GM21786 (cell line): ENCODE measurements at regions not wholly inside any gene's neighbourhood (a gene's known extent, or its start where the extent isn't known, plus 50 kb on each side); places are given as distances from the start of the nearest gene placed in this dataset.

Source experiments
- ATAC-seq: cut with Tn5 transposase; IDR thresholded peaks from one replicate; pipeline ENCODE4 v1.9.1; 2021; ENCODE audit not compliant: unreplicated experiment

GRCh38 chr2:149827585-149828126 is 240.1 kb upstream of the MMADHC start:
- no peak for ATAC-seq

- ATAC-seq = no peak
These were observed 239.0 kb upstream of the MMADHC start for GRCh38 chr2:149826471-149827125.

- no peak for ATAC-seq
These were observed 237.9 kb upstream of the MMADHC start for GRCh38 chr2:149825473-149825872.

GRCh38 chr2:149824136-149824535 is 236.6 kb upstream of the MMADHC start:
- ATAC-seq = no peak

- ATAC-seq = no peak
These were observed 231.9 kb upstream of the MMADHC start for GRCh38 chr2:149819356-149819957.

DNA sequence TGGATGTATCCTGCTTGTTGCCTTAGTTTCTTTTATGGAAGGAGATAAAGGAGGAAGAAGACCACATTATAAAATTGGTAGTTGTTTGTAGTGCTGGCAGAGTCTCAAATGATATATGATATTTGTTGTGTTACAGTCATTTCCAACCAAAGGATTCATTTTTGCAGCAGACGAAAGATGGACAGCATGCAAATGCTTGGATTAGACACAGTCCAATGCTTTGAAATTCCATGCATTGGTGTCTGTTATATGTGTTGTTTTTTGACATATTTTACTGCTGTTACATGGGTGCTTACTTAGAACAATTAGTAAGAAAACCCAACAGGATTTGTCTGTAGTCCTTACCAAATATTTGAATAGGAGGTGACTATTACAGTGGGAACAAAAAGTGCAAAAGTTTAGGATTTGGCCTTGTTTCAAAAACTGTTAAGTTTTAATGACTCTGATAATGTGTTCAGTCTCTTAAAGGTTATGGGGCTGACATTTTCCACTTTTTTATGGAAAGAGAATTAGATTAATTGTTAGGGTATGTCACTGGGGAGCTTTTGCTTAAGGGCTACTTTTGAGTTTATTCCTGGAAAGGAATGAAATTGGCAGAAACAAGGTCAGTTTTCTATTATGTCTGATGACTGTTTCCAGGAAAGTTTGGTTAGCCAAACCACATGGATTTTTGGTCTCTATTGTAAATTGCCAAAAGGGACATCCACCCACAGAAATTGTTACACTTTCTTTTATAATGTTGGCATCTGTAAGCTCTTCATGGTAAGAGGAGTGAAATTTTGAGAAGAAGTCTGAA is 229.4 kb upstream of the MMADHC start:
- no peak for ATAC-seq

DNA sequence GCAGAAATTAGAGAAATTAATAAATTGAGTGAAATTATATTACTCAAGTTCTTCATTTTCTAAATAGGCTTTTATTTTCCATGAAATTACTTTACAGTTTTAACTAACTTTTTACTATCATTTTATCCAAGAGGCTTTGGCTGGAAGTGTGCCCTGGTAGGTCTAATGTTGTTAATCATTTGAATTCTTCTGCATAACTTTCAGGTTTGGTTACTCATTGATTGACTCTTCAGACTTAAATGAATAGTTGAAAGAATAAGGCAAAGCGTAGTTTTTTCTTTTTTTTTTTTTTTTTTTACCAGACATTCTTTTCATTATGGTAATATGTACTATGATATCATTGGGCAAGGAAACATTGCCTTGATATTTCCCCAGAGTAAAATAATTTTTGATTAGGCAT is 228.4 kb upstream of the MMADHC start:
- ATAC-seq = no peak

DNA sequence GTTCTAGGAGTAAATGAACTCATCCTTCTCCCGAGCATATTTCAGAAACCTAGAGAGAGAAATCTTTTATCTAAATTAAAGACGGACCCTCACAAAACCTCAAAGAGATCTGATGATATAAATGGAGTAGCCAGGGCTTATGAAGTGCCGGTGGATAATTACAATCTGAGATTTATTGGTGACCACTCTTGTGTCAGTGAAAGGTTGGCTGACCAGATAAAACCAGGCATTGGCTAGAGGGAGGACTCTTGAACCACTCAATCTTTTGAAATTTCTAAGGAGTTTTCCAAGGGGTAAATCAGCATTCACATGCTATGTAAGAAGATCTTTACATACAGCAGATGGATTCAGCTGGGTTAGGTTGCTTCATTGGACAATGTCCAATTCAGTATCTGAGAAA is 227.3 kb upstream of the MMADHC start:
- no peak for ATAC-seq

DNA sequence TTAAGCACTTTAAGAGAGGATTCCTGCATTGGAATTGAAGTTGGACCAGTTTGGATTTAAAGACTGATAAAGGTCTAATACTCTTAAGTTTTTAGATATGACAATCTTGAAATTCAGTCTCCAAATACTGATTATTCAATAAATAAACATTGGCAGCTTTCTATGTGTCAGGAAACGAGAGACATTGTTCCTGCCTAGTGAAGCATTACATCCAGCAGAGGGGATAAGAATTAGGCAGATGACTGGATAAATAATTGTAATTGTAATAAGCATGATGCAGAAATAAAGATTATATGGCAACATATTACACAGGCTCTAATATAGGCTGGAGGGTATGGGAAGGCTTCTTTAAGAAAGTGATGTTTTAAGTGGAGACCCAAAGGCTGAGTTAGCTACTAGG is 226.5 kb upstream of the MMADHC start:
- ATAC-seq = no peak

DNA sequence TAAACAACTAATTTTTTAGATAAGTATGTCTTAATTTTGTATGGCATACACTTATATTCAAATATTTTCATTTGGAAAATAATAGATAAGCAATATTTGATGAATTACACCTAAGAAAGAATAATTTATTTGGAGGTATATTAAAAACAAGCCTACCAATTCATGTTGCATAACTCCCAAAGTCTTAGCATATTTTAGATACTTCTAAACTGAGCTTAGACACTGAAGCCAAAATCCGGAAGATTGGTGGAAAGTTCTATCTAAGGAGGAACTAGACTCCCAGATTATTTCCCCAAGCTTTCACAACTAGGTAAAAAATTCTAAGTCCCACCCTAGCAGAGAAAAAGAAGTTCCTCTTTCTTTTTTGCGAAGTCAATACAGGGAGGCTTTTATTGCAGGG is 221.0 kb upstream of the MMADHC start:
- ATAC-seq = no peak

DNA sequence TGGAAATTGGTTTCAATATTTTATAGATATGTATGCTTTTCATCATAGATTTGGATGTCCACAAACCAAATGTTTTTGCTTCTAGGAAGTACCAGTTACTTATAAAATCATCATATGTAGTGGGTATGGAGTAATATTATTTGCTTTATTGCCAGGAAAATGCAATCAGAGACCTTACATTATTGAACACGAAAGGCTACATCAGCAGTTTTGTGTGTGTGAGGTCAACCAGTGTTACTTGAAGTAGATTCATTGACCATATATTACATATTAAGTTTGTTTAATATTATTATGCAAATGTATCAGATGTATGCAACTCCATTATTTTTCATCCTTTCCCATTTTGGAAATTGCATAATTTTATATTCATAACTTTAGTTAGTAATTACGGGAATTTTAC is 219.1 kb upstream of the MMADHC start:
- ATAC-seq = no peak

GRCh38 chr2:149800624-149801542 is 213.3 kb upstream of the MMADHC start:
- no peak for ATAC-seq

DNA sequence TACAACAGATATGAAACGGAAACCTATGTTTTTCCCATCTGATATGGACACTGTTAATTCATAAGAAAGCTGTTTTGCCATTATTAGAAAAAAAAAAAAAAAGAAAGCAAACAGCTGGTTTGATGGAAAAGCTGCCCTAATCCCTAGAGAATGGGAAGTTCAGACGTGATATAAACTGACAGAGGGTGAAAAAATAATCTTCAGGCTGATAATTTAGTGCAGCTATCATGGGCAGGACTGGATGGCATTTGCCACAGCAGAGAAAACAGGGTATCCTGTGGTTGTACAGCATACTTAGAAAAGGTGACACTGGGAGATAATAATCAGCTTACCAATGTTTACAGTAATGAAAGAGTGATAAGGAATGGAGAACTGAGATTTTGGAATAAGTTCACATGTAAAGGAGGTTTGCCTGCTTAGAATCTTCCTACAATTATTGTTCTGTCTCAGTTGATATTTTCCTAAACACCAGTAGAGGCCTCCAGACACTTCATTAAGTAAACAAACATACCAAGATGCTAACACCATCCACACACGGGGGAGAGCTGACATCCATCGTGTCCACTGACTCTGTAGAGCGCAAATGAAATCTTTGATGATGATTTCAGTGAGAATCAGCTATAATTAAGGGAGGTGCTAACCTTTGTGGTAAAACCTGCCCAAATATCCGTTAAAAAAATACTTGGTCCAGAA is 211.6 kb upstream of the MMADHC start:
- ATAC-seq = no peak

DNA sequence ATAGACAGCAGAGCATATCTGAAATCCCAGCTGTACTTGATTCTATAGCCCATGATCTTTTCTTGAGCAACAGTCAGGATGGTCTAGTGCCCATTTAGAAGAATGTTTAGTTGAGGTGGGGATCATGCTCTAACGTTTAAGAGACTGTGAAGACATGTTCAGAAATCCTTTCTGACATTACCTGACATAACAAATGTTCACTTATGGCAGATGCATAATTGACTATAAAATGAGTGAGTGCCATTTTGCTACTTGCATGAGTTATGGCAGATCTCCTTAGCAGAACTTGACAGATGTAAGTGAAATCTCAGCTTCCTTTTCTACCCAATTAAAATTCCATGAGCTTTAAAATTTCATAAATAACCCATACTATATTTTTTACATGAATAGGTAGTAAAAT is 209.5 kb upstream of the MMADHC start:
- ATAC-seq = no peak

- ATAC-seq = no peak
These were observed 202.0 kb upstream of the MMADHC start for GRCh38 chr2:149789549-149789948.

DNA sequence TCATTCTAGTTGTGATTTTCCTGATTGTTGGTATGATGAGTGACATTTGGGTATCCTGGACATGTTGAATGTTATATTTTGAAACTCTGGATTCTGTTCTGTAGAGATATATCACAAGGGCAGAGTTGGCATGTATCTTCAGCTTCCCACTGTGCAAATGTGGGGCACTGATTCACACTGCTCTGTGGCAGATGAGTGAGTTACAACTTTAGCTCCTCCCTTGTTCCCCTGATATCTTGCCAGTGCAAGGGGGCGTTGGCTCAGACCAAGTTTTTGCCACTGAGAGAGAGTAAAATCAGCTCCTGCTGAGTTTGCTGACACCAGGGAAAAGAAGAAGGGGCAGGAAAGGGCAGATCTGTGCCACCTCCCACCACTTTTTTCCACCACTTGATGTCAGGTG is 199.6 kb upstream of the MMADHC start:
- no peak for ATAC-seq

- no peak for ATAC-seq
These were observed 195.7 kb upstream of the MMADHC start for GRCh38 chr2:149783284-149783683.

- ATAC-seq = no peak
These were observed 195.0 kb upstream of the MMADHC start for GRCh38 chr2:149782572-149782971.

DNA sequence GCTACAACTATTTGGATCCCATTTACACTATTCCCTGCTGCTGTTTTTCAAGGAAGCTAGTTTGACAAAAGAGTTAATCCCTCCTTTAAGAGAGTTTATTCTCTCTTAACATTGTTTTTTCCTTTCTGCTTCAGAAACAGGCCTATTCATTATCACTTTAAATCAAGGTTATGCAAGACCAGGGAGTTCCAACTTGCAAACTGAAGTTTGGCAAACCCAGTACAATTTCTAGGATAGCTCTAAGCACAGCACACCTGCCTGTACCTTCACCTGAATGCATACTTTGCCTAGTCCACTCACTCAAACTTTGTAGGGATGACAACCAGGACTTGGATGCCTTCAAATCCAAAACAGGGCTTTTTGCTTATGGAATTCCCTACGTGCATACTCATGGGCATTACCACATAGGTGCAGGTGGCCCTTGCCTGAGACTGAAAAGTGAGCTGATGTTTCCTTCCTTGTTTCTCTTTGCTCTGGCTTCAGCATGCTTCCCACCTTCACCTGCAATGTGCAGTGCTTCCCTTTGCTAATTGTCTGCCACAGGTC is 193.8 kb upstream of the MMADHC start:
- ATAC-seq = no peak

GRCh38 chr2:149773006-149773405 is 185.4 kb upstream of the MMADHC start:
- no peak for ATAC-seq
